Stomach (tissue), 8 donors: ENCODE measurements at regions not wholly inside any gene's neighbourhood (a gene's known extent, or its start where the extent isn't known, plus 50 kb on each side); places are given as distances from the start of the nearest gene placed in this dataset.

Source experiments
- DNase-seq, 2 donors: peaks; one replicate each; pipeline versions ENCODE4 v3.0.0 to v3.0.0-alpha.2; 2013 to 2019
- H3K27ac ChIP-seq, 5 donors: fragments of 200-600 bp in 4 of 5; sonication (generic) in 4 of 5; one replicate each; pipeline ENCODE4 v1.5.1; 2013 to 2019; ENCODE audit warnings: mild to moderate bottlenecking in 1 of 5, moderate library complexity in 1 of 5
- H3K27me3 ChIP-seq, 3 donors: fragments of 200-600 bp; sonication (generic); one replicate each; pipeline ENCODE4 v1.5.1; 2017 to 2019; ENCODE audit warnings: mixed run types in 1 of 3
- H3K36me3 ChIP-seq, 4 donors: fragments of 200-600 bp; sonication (generic); 1 replicate in 3 of 4; 2 replicates in 1 of 4; pipeline ENCODE4 v1.5.1; 2016 to 2019
- H3K4me1 ChIP-seq, 4 donors: fragments of 200-600 bp; sonication (generic); one replicate each; pipeline ENCODE4 v1.5.1; 2016 to 2019
- H3K4me3 ChIP-seq, 4 donors: fragments of 200-600 bp; sonication (generic) in 3 of 4; one replicate each; pipeline ENCODE4 v1.5.1; 2016 to 2019; ENCODE audit warnings: mild to moderate bottlenecking in 1 of 4
- H3K9me3 ChIP-seq, 4 donors: fragments of 200-600 bp; sonication (generic); one replicate each; pipeline ENCODE4 v1.5.1; 2016 to 2019
- CTCF ChIP-seq, 7 experiments: fragments of 450-650 bp in 4 of 7; fragments of 200-600 bp in 3 of 7; sonication (generic) in 3 of 7; IDR thresholded peaks; one replicate each; pipeline ENCODE4 v1.5.1; 2016 to 2019; ENCODE audit warnings: antibody characterized with exemption in 7 of 7, control low read depth in 2 of 7, mild to moderate bottlenecking in 1 of 7
- EP300 ChIP-seq: sonication (generic); formaldehyde crosslinking; IDR thresholded peaks from one replicate; pipeline ENCODE4 v1.6.1; 2017; ENCODE audit warnings: antibody characterized with exemption
- POLR2A ChIP-seq, 4 donors: fragments of 450-650 bp; IDR thresholded peaks; one replicate each; pipeline ENCODE4 v1.6.1; 2016; ENCODE audit warnings: antibody characterized with exemption in 4 of 4, control low read depth in 2 of 4, mild to moderate bottlenecking in 1 of 4, moderate library complexity in 1 of 4
- POLR2AphosphoS5 ChIP-seq, 3 donors: sonication (generic); formaldehyde crosslinking; IDR thresholded peaks; one replicate each; pipeline ENCODE4 v1.6.1; 2016; ENCODE audit warnings: antibody characterized with exemption in 3 of 3
- WGBS, 5 donors: extraction: QIAGEN DNeasy Blood & Tissue Kit in 3 of 5; methylation state at CpG; one replicate each; pipeline versions ENCODE4 v1.1.5 to v1.1.7; 2013 to 2018; 5-methylcytosine and 5-hydroxymethylcytosine counted together
- intact Hi-C: fragments of 100-400 bp; cut with DNase I; formaldehyde crosslinking; loops from one replicate; pipeline ENCODE4 v1.15.1; 2023; ENCODE audit warnings: low total_unique reads
- donor health status: healthy with polysubstance abuse.
- donor health status: Bipolar disorder and iron deficiency.
- donor health status: healthy.

GRCh38 chr1:100626397-100626796 lies 88.5 kb downstream of the GPR88 start:
- intact Hi-C loops: no loop called here
- TF ChIP-seq EP300 (no peak), POLR2A (IDR thresholded peaks at IDR 0.05) (no peak), CTCF (IDR thresholded peaks at IDR 0.05) (no peak), POLR2AphosphoS5 (IDR thresholded peaks at IDR 0.05) (no peak)
- Histone ChIP-seq H3K4me3 (no peak overlapping the region), H3K27ac (peak overlapping the region in 1 of 5 donors; percentile 56), H3K36me3 (no peaks in the 10 kb centered on the region), H3K9me3 (no peaks in the 10 kb centered on the region), H3K27me3 (no peaks in the 10 kb centered on the region), H3K4me1 (peaks cover 0 to 20% (median 0%) of the 10 kb centered on the region in 4 donors)
- no peak for DNase-seq
- 62 to 83% (median 73%) methylated on average over 3 of the region's 3 CpGs for WGBS, 5 donors

GRCh38 chr1:100627054-100627716 lies 89.2 kb downstream of the GPR88 start:
- TF ChIP-seq CTCF (IDR thresholded peaks at IDR 0.05): no peak
- TF ChIP-seq EP300: no peak
- no peak for TF ChIP-seq POLR2AphosphoS5 (IDR thresholded peaks at IDR 0.05)
- no peak for TF ChIP-seq POLR2A (IDR thresholded peaks at IDR 0.05)
- no peak overlapping the region for H3K4me3 ChIP-seq
- WGBS, 5 donors: 70 to 88% (median 81%) methylated on average over 5 of the region's 5 CpGs
- H3K36me3 ChIP-seq: no peaks in the 10 kb centered on the region
- intact Hi-C loops: no loop called here
- peak overlapping the region in 3 of 5 donors; percentile 7 to 56 (median 24) for H3K27ac ChIP-seq
- no peaks in the 10 kb centered on the region for H3K27me3 ChIP-seq
- peaks cover 0 to 20% (median 0%) of the 10 kb centered on the region in 4 donors for H3K4me1 ChIP-seq
- H3K9me3 ChIP-seq: no peaks in the 10 kb centered on the region
- DNase-seq: no peak

- Histone ChIP-seq H3K27me3 (no peaks in the 10 kb centered on the region), H3K4me3 (no peak overlapping the region), H3K36me3 (no peaks in the 10 kb centered on the region), H3K9me3 (no peaks in the 10 kb centered on the region), H3K4me1 (peaks cover 0 to 20% (median 0%) of the 10 kb centered on the region in 4 donors), H3K27ac (peak overlapping the region in 3 of 5 donors; percentile 27 to 38 (median 33))
- no peak for TF ChIP-seq EP300
- TF ChIP-seq POLR2A (IDR thresholded peaks at IDR 0.05): no peak
- no peak for TF ChIP-seq POLR2AphosphoS5 (IDR thresholded peaks at IDR 0.05)
- no peak for TF ChIP-seq CTCF (IDR thresholded peaks at IDR 0.05)
- DNase-seq: no peak
- WGBS, 5 donors: 71 to 100% (median 83%) methylated on average over 2 to 3 of the region's 3 CpGs
- intact Hi-C loops: no loop called here
Measured at GRCh38 chr1:100627936-100628335, 90.0 kb downstream of the GPR88 start.

- no peaks in the 10 kb centered on the region for H3K27me3 ChIP-seq
- WGBS, 5 donors: 44 to 54% (median 51%) methylated on average over 4 of the region's 4 CpGs
- DNase-seq: no peak
- intact Hi-C loops: no loop called here
- H3K36me3 ChIP-seq: no peaks in the 10 kb centered on the region
- H3K27ac ChIP-seq: peak overlapping the region in 3 of 5 donors; percentile 27 to 38 (median 33)
- TF ChIP-seq CTCF (IDR thresholded peaks at IDR 0.05) (no peak), EP300 (no peak), POLR2A (IDR thresholded peaks at IDR 0.05) (no peak), POLR2AphosphoS5 (IDR thresholded peaks at IDR 0.05) (no peak)
- peaks cover 0 to 20% (median 0%) of the 10 kb centered on the region in 4 donors for H3K4me1 ChIP-seq
- H3K4me3 ChIP-seq: no peak overlapping the region
- H3K9me3 ChIP-seq: no peaks in the 10 kb centered on the region
Measured at GRCh38 chr1:100628631-100629081, 90.7 kb downstream of the GPR88 start.
